ENCODE measurements at regions not wholly inside any gene's neighbourhood (a gene's known extent, or its start where the extent isn't known, plus 50 kb on each side); places are given as distances from the start of the nearest gene placed in this dataset.

- DNase-seq (ENCODE audit: low spot score), result no peak
Measured at GRCh38 chr10:36375107-36375506, 733.0 kb upstream of the FZD8 start.

DNA sequence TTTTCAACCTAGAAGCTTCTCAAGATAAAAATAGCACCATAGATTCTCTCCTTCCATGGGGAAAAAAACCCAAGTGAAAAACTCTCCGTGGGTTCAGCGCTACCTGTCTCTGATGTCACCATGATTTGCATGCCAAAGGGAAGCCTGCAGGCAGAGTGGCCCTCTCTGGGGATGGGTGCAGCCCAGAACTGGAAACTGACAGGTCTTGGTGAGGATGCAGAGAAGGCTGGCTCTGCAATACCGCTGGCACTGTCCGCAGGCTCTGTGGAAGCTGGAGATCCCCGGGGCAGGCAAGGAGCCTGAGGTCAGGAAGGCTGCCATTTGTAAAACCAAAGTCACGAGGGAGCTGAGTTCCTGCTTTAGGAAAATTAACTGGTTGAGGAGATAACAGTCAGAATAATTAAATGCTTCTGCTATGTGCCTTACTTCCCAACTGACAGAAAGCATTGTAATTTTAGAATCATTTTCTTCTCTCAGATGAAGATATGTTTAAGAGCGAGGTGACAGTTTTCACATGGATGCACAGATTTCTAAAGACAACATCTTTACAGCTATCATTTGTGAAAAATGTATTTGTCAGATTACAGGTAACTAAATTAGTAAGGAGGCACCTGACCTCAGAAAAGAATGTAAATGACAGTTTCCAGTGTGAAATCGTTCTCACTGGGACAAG lies 731.5 kb upstream of the FZD8 start:
- no peak for DNase-seq (ENCODE audit: low spot score)

- DNase-seq (ENCODE audit: low spot score), result peak; percentile 12
Measured at GRCh38 chr10:36367362-36367761, 725.3 kb upstream of the FZD8 start.

DNA sequence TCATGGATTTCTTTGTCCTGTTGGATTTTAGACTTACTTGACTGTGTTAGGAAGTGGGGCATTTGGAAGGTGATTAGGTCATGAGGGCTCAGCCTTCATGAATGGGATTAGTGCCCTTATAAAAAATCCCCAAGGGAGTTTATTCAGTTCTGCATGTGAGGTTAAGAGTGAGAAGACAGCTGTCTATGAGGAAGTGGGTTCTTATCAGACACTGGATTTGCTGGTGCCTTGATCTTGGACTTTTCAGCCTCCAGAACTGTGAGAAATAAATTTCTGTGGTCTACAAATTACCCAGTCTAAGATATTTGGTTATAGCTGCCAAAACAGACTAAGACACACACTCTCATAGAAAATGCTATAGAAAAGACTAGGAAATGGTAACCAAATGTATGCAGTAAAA lies 724.7 kb upstream of the FZD8 start:
- DNase-seq (ENCODE audit: low spot score), result no peak

- no peak for DNase-seq (ENCODE audit: low spot score)
Measured at GRCh38 chr10:36366065-36366464, 724.0 kb upstream of the FZD8 start.

DNA sequence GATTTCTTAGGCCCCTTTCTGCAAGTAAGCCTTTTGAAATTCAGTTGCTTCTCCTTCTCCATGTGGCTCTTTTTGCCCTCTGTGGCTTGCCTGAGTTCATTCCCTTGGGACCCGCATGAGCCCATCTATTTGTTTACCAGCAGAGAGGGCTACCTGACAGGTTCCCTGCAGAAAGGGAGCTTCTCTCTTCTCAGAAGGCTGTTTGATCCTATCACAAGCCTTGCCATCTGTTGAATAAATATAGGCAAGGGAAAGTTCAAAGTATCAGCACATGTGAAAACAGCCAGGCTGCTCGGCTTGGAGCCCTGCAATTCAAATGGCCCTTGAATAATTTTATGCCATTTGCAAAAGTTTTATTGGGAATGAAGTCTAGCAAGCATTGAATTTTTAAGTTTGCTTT lies 720.2 kb upstream of the FZD8 start:
- no peak for DNase-seq (ENCODE audit: low spot score)

- DNase-seq (ENCODE audit: low spot score), result no peak
Measured at GRCh38 chr10:36358736-36359135, 716.6 kb upstream of the FZD8 start.

- no peak for DNase-seq (ENCODE audit: low spot score)
Measured at GRCh38 chr10:36354633-36355032, 712.5 kb upstream of the FZD8 start.

DNA sequence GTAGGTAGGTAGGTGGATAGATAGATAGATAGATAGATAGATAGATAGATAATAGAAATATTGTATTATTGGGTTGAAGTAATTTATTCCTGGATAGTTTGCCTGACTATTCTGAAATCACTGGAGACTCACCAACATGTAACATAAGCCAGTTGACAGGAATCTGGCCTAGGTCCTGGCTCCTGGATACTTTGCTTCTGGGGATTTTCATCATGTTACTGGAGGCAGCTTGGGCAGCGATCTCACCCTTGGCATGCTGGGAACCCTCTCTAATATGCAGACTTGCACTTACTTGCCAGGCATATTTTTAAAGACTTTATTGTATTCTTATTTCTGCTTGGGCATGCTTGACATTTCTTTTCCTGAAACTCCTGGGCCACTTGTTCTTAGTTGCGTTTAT lies 709.1 kb upstream of the FZD8 start:
- no peak for DNase-seq (ENCODE audit: low spot score)

DNA sequence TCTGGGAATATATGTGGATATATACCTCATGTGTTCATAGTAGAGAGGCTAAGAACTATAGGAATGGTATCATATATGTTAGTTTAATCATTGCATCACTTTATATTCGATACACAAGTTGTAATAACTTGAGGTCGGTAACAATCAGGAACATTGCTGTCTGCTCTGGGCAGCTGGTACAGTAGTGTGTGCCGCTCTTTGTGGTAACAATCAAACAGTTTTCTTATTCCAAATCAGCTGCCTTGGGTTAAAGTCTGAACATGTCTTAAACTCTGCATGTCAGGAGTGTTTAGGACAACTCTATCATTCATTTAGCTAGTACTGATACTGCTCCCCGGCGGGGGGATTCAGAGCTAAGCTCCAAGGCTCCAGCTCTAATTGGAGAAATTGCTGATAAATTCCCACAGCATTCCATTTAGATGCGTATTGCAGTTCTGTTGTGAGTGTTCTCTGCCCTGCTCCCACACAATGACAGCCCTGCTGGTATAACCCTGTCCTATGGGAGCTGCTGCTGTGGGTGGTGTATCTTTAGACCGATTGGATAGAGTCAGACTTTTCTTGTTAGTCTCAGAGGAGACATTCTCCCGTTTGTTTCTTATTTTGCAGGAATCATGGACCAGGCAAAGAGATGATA lies 707.5 kb upstream of the FZD8 start:
- no peak for DNase-seq (ENCODE audit: low spot score)

DNA sequence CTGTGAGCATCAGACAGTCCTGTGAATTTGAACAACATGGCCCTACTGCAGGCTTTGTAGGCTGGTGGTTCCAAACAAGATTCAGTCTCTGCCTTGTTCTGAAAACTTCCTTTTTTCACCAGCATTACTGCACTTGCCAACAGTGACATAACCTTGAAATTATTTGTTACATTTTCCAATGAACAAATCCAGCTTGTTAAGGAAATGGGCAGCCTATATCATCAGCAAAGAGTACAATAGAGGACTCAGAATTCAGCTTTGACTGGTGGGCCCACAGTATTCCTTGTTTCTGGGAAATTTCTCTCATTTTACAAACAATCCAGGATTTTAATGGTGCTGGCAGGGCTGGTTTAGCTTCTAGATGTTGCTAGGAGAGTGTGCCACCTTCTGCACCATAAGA lies 703.7 kb upstream of the FZD8 start:
- DNase-seq (ENCODE audit: low spot score), result no peak

DNA sequence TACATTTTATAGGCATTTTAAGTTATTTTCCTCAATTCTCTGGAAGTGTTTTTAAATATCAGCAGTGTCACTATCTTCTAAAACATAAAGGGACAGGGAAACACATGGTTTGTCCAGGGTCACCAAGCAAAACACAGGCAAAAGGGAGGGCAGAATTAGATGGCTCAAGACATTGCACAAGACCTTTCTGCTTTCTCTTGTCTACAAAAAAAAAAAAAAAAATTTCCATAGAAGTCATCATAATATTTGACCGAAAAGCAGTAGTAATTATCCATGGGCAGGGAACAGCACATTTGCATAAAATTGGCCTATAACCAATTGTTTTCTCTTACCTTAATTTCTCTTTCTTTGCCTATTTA lies 703.1 kb upstream of the FZD8 start:
- DNase-seq (ENCODE audit: low spot score), result no peak

DNA sequence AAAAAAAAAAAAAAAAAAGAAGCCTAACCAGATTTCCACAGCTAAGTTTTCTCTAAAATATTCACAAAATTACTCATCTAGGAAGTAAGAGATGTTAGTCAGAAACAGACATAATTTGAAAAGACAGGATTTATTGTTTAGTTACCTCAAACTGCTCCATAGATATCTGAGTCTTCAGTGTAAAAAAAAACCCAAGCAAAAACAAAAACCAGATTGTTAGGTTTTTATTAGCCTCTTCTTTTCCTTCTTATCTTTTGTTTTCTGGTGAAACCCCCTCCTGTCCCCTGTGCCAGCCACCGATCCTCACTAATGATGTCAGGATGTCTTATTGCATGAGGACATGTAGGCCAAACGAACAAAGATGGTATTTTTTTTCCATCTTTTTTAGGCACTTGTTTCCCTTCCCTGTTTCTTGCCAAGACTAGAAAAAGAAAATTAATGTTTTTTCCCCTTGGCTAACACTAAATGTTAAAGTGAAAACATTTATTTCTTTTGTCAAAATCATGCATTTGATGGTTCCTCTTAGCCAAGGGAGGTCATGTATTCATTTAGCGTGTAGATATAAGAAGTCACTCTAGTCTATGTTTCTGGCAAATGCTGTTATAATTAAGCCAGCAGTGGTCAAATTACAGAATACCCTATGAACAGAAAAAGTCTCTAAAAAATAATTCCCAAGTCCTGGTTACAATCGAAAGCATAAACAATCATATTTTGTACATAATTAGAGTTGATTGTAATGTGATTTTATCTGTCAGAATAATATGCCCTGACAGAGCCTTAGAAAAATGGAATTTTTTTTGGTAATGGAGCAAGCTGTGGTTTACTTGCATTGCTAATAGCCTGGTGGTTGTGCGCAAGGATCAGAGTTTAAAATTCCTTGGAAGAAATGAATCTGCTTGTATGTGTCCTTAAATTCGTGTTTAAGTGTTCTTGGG lies 702.4 kb upstream of the FZD8 start:
- no peak for DNase-seq (ENCODE audit: low spot score)

- no peak for DNase-seq (ENCODE audit: low spot score)
Measured at GRCh38 chr10:36342781-36343180, 700.7 kb upstream of the FZD8 start.

DNA sequence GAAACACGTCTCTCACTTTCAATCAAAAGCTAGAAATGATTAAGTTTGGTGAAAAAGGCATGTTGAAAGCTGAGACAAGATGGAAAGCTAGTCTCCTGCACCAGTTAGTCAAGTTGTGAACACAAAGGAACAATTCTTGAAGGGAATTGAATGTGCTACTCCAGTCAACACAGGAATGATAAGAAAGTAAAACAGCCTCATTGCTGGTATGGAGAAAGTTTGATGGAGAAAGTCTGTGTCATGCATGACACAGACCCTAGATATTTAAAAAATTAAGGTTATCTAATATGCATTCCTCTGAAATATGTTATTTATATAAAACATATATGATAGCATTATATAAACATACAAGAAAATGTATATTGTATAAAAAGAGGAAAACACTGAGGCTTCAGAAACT lies 699.4 kb upstream of the FZD8 start:
- DNase-seq (ENCODE audit: low spot score), result no peak

DNA sequence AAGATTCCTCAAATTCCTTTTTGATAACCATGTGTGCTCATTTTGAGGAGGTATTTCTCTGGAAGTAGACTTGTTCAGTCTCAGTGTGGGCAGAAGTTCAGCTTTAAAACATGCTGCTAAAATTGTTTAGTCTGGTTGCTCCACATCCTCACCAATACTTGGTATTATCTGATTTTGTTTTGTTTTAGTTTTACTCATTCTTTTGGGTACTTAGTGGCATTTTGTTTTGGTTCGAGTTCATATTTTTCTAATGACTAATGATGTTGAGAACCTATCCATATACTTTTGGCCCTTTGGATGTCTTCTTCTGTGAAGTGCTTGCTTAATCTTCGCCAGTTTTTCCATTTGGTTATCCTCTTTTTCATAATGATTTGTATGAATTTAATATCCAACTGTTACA lies 694.2 kb upstream of the FZD8 start:
- DNase-seq (ENCODE audit: low spot score), result no peak

DNA sequence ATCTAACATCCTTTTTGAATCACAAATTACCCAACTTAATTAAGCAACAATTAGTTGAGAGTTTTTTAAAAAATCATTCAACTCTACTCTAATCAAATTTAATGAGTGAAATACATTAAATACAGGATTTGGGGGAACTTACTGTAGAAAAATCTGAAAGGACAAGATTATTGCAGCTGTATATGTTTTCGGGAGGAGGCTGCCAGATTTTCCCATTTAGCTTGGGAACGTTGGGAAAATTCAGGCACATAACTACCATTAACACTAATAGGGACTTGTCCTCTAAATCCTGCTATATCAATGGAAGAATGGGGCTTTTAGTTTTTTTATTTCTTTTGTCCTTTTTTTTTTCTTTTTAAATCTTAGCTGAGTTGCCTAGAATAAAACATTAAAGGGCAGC lies 691.4 kb upstream of the FZD8 start:
- DNase-seq (ENCODE audit: low spot score), result no peak

GRCh38 chr10:36332926-36333325 lies 690.8 kb upstream of the FZD8 start:
- no peak for DNase-seq (ENCODE audit: low spot score)

- no peak for DNase-seq (ENCODE audit: low spot score)
Measured at GRCh38 chr10:36331121-36331520, 689.0 kb upstream of the FZD8 start.

GRCh38 chr10:36325815-36326214 lies 683.7 kb upstream of the FZD8 start:
- no peak for DNase-seq (ENCODE audit: low spot score)

DNA sequence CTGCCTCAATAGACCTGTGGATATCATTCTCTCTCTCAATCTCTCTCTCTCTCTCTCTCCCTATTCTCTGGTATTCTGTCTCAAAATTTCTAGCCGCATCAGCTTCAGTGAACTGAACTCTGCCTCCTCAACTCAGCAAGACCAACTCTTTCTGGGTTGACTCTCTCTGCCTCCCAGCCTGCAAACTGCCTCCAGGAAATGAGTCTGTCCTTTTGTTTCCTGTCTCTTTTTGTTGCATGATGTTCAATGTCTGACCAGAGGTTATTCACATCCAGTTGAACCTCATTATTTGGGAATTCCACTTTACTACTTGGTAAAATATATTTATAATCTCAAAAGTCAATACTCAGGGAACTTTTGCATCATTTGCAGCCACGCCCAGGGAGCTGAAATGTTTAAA lies 682.7 kb upstream of the FZD8 start:
- DNase-seq (ENCODE audit: low spot score), result no peak

DNA sequence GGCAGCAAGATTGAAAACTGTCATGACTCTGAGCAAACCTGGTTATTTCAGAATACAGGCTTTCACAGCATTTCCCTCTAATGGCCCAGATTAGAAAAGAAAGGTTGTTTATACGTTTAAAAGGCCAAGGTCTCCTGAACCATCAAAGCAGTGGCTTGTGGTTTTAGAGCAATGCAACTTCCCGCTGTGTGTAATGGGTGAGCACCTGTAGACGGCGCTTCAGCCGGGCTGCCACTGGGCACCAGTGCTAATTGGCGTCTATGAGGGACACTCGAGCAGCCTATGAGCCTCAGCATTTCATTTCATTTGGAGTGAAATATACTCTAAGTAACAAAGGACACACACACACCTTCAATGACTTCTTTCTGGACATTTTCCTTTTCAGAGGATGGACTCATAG lies 671.0 kb upstream of the FZD8 start:
- no peak for DNase-seq (ENCODE audit: low spot score)

DNA sequence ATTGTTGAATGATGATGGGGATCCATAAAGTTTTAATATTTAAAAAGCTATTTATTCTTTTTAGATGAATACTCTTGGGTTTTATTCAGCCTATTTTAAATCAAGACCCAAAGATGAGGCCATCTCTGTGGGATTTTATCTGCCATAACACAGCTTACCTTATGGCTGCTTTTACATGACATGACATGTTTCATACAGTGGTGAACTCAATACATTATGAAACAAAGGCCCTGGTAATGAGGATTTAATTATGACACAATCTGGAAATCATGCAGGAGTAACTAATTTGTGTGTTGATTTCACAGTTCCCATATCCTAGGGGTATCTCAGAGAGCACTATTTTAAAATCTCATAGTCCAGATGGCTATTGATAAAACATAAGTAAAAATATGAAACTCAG lies 661.8 kb upstream of the FZD8 start:
- DNase-seq (ENCODE audit: low spot score), result no peak
